ENCODE measurements at regions not wholly inside any gene's neighbourhood (a gene's known extent, or its start where the extent isn't known, plus 50 kb on each side); places are given as distances from the start of the nearest gene placed in this dataset.

DNA sequence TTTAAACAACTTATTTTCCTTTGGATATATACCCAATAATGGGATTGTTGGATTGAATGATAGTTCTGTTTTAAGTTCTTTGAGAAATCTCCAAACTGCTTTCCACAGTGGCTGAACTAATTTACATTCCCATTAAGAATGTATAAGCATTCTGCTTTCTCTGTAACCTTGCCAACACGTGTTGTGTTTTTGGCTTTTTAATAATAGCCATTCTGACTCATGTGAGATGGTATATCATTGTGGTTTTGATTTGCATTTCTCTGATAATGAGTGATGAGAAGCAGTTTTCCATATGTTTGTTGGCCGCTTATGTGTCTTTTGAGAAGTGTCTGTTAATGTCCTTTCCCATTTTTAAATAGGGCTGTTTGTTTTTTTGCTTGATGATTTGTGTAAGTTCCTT, 155.6 kb upstream of the PITX2 start:
- DNase-seq (ENCODE audit: low read depth), result no peak

DNA sequence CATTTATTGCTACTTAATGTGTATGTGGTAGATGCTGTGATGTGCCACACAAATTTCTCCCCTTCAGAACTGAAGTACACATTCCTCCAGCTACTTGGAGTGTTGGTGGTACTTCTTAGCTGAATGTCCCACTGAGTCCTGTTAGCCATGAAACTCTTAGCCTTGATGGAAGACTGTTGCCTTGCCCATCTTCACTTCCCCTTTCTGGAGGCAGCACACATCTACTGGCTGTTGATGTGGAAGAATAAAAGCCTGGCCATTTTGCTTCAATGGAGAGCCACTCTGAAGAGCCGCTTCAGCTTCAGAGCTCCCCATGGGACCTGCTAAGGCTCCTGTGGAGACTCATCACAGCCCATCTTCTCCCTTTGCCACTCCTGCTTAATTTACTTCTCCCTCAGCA, 157.7 kb upstream of the PITX2 start:
- DNase-seq (ENCODE audit: low read depth), result no peak

DNA sequence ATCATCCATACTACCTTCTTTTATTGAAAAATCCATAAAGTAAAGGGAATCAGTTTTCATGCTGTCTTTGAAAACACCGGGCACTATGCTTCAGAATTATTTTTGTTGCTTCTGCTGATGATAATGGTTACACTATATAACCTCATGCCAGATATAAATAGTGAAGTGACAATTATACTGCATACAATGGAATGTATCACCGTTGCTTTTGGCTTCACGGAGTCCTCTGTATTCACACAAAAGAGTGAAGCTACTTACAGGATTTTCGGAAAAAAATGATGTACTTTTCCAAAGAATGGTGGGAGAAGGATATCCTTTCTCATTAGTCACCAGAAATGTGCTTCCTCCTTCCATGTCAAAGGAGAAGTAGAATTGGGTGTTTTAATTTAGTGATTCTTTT, 159.1 kb upstream of the PITX2 start:
- no peak for DNase-seq (ENCODE audit: low read depth)

DNA sequence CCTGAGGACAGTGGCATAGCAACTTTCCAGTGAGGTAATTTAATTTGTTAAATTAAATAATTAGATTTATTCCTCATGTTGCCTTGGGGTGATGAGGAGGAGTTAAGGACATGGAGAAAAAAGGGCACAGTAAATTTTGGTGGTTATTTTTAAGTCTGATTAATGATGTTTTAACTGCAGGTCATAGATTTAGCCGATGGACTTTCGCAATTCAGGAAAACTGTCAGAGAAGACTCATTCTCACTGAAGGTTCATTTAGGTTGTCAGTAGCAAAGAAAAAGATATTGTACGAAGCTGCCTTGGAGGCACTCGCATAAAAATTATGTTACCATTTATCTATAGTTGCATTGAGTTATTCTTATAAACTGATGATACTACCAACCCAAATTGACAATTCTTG, 164.2 kb upstream of the PITX2 start:
- no peak for DNase-seq (ENCODE audit: low read depth)

DNA sequence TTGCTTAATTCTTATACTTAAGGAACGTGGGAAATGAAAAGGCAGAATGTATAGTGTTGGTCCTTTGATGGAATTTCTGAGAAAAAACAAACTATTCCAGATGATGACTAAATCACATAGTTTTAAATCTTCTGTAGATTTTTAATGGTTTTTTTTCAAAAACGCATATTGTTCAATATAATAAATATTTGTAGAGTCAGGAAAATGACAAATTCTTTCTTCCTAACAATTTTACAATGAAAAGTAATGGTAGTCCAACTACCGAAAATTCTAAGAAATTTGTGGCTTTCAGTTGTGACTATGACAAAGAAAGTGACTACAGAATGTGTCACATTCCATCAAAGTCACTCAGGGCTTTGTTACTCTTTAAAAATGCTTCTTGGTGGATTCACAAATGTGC, 164.8 kb upstream of the PITX2 start:
- no peak for DNase-seq (ENCODE audit: low read depth)

DNA sequence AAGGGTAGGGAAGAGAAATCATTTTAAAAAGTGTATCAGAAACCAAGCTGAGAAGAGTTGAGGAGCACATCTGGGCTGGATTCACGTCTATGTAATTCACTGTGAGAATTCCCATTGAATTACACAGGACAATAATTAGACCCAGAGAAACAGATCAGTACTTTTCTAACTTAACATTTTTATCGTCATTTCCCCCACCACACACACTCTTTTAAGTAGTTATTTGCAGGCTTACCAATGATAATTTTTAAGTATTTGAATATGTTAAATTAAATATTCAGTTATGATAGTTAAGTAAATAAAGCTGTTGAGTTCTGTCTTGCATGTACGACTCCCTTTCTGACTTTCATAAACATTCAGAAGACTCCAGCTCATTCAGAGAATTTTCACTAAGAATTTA, 165.4 kb upstream of the PITX2 start:
- no peak for DNase-seq (ENCODE audit: low read depth)

DNA sequence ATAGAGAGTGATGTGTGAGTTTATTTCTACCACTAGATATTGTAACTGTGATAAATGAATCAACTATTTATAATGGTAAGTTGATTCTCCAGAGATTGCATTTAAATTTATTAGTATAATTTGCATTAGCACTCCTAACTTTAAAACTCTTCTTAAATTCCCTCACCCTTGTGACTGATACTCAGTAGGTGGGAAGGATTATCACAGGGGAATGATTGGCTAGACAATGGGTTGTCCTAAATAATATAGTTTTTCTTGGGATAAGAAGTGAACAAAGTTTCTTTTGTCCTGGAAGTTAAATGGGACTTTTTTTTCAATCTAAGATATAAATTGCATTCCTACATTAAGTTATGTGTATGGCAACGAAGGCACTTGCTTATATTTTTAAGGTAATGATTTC, 169.2 kb upstream of the PITX2 start:
- no peak for DNase-seq (ENCODE audit: low read depth)

DNA sequence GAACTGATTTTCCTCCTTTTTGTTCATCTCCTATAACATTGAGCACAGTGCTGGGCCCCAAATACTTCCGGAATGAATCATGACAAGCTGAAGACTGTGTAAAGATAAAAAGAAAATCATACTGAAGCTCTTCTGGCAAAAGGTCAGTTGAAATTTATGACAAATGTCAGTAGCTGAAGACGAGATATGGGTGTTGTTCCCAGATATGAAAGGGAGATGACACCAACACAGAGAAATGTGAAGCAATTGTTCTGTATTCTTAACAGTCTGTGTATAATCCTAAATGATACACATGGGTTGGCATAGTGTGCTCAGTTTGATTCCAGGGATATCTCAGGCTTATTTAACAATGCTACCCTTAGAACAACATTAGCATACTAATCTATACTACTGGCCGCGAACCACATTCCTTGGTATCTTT, 170.5 kb upstream of the PITX2 start:
- DNase-seq (ENCODE audit: low read depth), result no peak

DNA sequence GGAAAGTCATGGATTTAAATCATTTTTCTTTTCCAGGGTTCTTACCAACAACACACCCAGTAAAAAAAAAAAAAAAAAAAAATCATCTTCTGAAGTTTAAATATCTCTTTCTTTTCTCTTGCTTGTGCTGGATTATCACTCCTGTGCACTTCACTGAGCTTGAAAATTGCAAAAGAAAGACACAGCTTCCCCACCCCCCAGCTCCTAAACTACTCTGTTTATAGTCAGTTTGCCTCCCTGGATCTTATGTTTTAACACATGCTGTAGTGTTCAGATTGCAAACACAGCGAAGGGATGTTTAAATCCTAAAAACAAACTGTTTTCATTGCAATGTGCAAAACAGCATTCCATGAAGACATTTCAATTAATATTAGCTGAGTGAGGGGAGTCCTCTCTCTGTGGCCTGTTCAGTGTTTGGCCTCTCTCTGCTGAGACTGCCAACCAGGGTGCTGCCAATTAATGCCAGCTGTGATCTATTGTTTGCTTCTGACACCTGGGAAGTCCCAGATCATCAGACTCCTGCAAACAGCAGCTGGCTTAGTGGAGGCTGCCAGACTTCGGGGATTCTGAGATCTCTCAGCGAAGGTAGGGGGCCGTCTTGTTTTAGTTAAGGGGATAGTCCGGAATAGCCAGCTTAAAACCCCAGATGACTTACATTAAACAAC, 171.1 kb upstream of the PITX2 start:
- DNase-seq (ENCODE audit: low read depth), result no peak

DNA sequence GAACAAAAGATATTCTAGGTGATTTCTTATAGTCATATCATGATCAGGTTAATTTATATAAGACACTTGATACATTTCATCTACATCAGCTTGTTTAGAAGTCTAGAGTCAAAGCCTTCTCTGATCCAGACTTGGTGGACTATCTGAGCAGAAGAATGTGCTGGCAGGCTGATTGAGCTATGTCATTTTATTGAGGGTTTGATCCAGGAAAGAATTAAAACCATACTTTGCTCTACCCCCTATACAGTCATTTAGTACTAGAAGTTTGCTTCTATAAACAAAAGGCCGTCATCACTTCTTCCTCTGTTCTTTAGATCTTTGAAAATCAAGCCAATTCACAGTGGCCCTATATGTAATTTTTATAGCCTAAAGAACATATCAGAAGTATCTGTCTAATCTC, 173.1 kb upstream of the PITX2 start:
- DNase-seq (ENCODE audit: low read depth), result no peak

DNA sequence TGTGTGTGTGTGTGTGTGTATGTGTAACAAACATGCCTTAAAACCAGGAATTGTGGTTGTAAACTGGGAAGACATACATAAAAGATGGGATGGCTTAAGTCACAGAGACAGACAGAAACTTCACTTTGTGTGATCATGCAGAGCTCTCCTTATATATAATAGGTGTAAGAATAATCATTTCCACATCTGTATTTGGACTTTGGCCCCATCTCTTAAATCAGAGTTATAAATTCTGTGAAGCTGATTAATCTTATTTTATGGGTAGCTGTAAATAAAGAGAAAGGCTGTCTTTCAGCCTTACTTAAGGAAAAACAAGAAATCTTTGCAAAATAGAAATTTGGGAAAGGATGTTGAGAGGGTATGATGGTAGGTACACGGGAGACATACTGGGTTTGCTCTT, 174.6 kb upstream of the PITX2 start:
- no peak for DNase-seq (ENCODE audit: low read depth)

DNA sequence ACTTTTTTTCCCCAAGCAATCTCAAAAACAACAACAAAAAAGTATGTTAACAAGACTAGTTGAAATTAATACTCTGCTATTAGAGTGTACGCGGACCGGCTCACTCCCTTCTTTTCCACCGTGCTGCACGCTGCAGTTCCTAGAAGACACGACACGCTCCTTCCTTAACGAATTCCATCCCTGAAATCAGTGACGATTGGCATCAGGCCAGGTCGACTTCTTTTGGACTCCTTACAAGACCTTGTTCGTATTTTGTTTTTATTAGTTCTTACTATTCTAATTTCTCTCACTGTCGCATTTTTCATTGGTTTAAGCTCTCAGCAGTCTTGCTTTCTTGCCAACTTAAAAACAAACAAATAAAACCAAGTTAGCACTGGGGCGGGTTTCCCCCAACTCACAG, 175.8 kb upstream of the PITX2 start:
- DNase-seq (ENCODE audit: low read depth), result no peak

DNA sequence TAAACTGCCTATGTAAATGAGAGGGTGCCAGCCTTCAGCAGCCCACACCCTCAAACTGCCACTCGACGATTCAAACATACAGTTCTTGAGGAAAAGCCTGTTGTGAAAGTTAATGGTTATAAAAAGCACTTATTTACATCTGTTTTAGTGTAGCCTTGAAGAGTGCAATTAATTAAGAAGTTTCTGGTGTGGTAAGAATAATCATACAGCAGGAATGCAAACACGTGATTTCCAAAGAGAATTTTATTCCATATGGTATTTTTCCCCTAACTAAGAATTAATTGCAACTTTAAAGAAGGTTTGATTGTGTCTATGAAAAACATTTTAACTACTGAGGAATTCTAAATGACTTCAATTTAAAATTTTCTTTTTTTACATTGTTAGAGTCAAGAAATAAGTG, 176.3 kb upstream of the PITX2 start:
- no peak for DNase-seq (ENCODE audit: low read depth)

DNA sequence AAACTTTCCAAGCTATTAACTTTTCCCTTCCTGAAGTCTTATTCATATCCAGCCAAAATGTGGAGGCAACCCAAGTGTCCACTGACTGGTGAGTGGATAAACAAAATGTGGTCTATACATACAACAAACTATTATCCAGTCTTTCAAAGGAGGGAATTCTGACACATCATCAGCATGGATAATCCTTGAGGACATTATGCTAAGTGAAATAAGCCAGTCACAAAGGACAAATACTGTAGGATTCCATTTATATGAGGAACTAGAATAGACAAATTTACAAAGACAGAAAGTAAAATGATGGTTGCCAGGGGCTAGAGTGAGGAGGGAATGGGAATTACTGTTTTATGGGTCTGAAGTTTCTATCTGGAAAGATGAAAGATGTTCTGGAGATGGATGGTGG, 178.7 kb upstream of the PITX2 start:
- DNase-seq (ENCODE audit: low read depth), result no peak

DNA sequence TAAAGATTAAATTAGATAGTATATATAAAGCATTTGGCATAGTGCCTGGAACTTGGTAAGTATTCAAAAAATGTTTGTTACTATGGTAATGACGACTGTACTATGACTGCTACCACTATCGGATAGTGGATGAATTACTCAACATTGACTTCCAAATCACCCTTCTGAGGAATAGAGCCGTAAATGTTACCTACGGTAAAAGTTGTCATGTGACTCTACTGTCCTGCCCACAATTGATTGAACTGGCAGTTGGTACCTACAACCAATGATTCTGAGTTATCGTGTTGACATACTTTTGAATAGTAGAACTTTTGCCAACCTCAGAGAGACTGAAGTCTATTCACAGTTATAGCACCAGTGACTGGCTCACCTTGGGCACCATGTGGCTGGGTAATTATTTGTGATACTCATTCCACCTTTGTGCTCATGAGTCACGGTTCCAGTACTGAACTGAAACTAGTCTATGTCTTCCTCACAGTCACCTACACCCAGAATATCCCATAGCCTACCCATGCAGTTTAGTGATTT, 185.5 kb upstream of the PITX2 start:
- peak; percentile 90 for DNase-seq (ENCODE audit: low read depth)

DNA sequence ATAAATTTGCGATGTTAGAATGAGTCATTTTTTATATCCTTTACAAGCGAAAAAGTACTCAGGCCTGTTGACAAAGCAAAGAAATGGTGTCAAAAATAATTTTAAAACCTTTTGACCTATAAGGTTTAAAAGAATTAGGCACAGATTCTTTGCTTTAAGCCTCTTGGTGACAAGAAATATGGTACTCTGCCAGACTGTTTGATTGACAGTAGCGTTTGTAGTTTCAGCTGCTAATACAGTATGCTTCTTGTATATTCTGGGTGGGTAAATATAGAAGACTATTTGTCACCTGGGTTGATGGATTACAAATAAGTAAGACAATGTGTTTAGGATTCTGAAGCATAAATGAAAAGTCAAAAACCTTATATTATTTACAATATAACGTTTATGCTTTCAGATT, 193.1 kb upstream of the PITX2 start:
- DNase-seq (ENCODE audit: low read depth), result no peak

DNA sequence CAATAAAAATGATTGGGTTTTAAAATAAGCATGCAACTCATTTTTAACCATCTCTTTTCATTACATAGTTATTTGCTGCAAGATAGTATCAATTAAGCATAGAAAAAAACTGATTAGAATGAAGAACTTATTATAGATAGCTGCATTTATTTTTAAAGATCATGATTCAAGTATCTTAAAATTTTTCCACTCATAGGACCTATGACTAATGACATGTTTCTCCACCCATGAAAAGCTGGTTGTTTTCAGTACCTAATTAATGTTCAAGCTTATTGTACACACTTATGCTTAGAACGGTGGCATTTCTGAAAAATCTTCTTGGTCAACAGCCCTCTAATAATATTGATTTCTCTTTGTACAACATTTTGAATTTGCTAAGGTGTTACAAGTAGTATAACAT, 193.5 kb upstream of the PITX2 start:
- DNase-seq (ENCODE audit: low read depth), result no peak

DNA sequence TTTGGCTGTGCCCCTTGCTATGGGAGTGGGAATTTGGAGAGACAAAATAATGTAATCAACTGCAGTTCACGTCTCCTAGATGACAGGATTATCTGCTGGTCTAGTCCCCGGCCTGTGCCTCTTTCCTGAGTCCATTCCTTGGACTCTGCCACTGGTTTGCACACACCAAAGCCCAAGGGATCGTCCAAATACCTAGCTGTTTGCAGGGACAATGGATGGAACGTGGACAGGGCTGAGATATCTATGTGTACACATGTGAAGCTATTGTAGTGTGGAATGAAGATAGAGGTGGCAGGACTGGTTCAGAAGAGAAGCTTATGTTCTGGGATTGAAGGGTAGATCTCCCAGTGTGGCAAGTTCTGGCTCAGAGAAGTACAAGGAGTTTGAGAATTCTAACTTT, 198.3 kb upstream of the PITX2 start:
- DNase-seq (ENCODE audit: low read depth), result no peak

DNA sequence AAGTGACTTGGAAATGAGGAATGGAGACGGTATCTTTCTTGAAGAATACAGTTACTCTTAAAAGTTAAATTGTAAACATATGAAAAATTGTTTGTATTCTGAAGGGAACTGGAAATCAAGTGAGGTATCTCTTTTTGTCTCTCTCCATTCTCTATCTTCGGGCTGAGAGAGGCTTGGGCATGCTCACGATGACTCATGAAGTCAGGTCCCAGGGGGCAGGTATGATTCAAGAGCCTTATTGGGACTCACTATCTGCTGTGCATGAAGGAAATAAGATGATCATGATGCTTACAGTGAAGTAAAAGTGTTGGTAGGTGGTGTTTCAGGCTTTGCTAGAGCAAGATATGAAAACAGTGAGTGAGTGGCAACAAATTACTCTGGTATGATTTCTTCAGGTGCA, 200.4 kb upstream of the PITX2 start:
- DNase-seq (ENCODE audit: low read depth), result no peak

DNA sequence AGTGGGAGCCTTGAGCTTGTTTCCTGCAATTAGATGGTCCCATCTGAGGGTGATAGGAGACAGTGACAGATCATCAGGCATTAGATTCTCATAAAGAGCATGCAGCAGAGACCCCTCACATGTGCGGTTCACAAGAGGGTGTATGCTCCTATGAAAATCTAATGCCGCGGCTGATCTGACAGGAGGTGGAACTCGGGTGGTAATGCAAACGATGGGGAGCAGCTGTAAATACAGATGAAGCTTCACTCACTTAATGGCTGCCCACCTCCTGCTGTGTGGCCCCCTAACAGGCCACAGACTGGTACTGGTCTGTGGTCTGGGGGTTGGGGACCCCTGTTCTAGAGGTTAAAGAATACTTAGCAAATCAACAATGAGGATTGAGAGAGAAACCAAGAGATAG, 201.5 kb upstream of the PITX2 start:
- DNase-seq (ENCODE audit: low read depth), result no peak

DNA sequence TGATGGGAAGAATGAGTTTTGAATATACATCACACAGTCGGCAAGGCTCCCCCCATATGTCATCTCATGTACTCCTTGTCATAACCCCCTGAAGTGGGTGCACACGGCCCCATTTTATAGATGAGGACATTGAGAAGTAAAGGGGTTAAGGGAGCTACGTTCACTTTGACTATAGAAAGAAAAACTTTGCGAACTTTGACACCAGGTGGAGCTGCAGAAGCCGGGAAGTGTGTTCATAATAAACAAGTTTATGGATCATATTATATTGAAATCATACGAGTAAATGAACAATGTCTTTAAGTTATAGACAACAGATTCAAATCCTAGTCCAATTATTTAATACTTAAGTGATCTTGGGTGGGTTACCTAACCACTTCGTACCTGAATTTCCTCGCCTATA, 203.8 kb upstream of the PITX2 start:
- DNase-seq (ENCODE audit: low read depth), result no peak

DNA sequence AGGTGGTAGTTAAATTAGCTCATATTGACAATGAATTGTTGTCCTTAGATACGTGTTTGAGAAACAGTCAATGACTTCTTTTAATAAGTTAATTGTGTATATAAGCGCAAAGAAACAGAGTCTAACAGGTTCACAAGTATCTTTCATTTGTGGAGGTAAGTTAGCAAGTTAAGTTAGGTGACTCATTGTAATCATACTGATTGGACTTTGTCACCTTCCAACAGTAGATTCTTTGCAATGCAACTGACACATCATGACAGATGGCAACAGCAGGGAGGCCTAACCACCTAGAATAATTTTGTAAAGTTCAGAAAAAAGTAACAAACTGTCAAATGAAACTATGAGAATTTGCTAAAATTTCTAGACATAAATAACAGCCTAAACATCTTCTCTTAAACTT, 207.6 kb upstream of the PITX2 start:
- peak; percentile 36 for DNase-seq (ENCODE audit: low read depth)

DNA sequence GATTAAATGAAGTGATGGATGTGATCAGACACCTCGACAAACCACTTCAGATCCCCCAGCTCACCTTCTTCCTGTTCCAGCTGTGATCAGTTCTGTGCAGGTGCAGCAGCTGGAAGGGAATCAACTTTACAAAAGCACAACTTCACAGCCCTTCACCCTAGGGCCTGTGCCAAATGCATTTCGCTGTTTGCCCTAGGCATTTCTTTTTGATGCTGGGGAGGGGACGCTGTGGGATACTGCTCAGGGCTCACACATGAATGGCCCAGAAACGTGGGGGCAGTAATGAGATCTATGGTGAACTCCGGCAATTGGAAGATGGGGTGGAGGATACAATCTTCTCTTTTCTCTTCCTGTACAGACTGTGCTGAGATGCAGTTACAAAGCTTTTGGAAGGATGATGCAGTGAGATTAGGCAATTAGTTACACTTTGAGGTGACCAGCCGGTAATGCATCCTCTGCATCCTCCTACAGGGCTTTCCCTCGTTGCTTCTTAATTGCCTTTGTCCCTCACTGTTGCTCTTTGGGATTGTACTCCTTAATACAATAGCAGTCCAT, 215.1 kb upstream of the PITX2 start:
- no peak for DNase-seq (ENCODE audit: low read depth)

DNA sequence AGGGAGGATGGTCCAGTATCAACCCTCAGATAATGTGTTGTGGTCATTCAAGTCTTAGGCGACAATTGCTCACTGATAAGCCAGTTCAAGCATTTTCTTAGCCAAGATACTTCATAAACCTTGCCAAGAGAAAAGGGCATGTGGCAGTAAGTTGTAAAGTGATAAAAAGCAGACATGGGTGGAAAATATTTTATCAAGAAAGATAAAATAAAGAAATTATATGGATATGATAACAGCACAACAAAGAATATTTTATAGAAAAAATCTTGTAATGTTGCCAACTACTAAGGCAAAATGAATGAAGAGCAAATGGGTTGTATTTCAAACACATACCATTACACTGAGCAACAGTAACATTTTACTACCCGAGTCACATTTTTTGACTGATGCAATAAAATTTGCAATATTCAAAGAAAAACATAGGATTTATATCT, 217.4 kb upstream of the PITX2 start:
- no peak for DNase-seq (ENCODE audit: low read depth)

All from renal cortical epithelial cell (primary cell).